Chondrocyte (in vitro differentiated cells): ENCODE measurements at regions not wholly inside any gene's neighbourhood (a gene's known extent, or its start where the extent isn't known, plus 50 kb on each side); places are given as distances from the start of the nearest gene placed in this dataset.

Experiments used
- DNase-seq: peaks from one replicate; pipeline ENCODE4 v3.0.0; 2021; ENCODE audit warnings: mixed read lengths, low spot score
- H3K27ac Mint-ChIP-seq: one replicate; pipeline ENCODE4 v1.8.0; 2021; ENCODE audit warnings: mild to moderate bottlenecking, moderate library complexity, mixed read lengths; ENCODE audit not compliant: unreplicated experiment
- H3K27me3 Mint-ChIP-seq: 2 replicates; pipeline ENCODE4 v1.8.0; 2021; ENCODE audit warnings: low read depth, mixed read lengths
- H3K36me3 Mint-ChIP-seq: 2 replicates; pipeline ENCODE4 v1.8.0; 2021; ENCODE audit warnings: low read depth, mixed read lengths
- H3K4me1 Mint-ChIP-seq: 2 replicates; pipeline ENCODE4 v1.8.0; 2021; ENCODE audit warnings: low read depth, mild to moderate bottlenecking, mixed read lengths
- H3K4me3 Mint-ChIP-seq: one replicate; pipeline ENCODE4 v1.8.0; 2021; ENCODE audit warnings: mild to moderate bottlenecking, moderate library complexity, mixed read lengths; ENCODE audit not compliant: unreplicated experiment
- H3K9me3 Mint-ChIP-seq: 2 replicates; pipeline ENCODE4 v1.8.0; 2021; ENCODE audit warnings: low read depth, mixed read lengths
- TF ChIP-seq, protein P1 (sequence below): fragments of 200-600 bp; sonication (generic); IDR thresholded peaks from 2 replicates; pipeline ENCODE4 v1.5.0; 2021; ENCODE audit warnings: antibody characterized with exemption, mild to moderate bottlenecking, moderate library complexity

DNA sequence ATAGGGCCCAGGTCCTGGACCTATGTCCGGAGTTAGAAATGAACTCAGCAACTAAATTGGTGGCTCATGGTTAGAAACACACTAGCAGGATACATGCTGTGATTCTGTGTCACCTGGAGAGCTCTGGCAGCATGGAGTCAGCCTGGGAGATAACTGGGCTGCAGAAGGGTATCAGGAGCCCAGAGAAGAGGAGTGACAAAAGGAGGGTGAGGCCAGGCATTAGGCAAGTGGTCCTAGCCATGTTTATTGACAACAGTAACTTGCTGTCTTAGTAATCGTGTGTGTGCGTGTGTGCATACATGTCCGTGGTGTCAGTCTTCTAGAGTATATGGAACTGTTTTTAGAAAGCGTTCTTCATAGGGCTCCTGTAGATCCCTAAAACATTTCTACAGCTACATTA is 157.5 kb upstream of the PHYHIPL start:
- Mint-ChIP-seq H3K4me1 (peaks cover 20% of the 10 kb centered on the region), H3K27ac (peak overlapping the region; percentile 71), H3K9me3 (peaks cover 2% of the 10 kb centered on the region), H3K36me3 (no peaks in the 10 kb centered on the region), H3K27me3 (no peaks in the 10 kb centered on the region), H3K4me3 (no peak overlapping the region)
- TF ChIP-seq, protein P1, sequence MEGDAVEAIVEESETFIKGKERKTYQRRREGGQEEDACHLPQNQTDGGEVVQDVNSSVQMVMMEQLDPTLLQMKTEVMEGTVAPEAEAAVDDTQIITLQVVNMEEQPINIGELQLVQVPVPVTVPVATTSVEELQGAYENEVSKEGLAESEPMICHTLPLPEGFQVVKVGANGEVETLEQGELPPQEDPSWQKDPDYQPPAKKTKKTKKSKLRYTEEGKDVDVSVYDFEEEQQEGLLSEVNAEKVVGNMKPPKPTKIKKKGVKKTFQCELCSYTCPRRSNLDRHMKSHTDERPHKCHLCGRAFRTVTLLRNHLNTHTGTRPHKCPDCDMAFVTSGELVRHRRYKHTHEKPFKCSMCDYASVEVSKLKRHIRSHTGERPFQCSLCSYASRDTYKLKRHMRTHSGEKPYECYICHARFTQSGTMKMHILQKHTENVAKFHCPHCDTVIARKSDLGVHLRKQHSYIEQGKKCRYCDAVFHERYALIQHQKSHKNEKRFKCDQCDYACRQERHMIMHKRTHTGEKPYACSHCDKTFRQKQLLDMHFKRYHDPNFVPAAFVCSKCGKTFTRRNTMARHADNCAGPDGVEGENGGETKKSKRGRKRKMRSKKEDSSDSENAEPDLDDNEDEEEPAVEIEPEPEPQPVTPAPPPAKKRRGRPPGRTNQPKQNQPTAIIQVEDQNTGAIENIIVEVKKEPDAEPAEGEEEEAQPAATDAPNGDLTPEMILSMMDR = no peak
- no peak for DNase-seq

DNA sequence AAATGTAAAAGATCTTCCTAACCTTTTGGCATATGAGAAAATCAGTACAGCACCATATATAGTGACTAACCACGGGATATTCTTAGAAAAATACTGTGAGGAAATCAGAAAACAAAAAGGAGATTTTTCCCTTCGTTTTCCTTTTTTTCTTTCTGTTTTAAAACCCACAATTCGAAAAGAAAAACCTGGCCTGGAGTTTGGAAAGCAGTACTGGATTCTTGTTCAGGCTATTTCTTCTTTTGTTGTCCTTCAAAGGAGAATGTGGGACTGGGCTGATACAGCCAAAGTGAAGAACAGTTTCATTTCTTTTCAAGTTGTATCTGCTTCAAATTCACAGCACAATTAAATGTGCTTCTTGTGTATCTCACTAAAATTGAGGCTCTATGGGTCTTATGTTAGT is 156.8 kb upstream of the PHYHIPL start:
- DNase-seq = no peak
- TF ChIP-seq, protein P1 = no peak
- Mint-ChIP-seq H3K27me3 (no peaks in the 10 kb centered on the region), H3K27ac (peak overlapping the region; percentile 71), H3K4me1 (peaks cover 20% of the 10 kb centered on the region), H3K4me3 (peak overlapping the region; percentile 27), H3K9me3 (peaks cover 2% of the 10 kb centered on the region), H3K36me3 (no peaks in the 10 kb centered on the region)

DNA sequence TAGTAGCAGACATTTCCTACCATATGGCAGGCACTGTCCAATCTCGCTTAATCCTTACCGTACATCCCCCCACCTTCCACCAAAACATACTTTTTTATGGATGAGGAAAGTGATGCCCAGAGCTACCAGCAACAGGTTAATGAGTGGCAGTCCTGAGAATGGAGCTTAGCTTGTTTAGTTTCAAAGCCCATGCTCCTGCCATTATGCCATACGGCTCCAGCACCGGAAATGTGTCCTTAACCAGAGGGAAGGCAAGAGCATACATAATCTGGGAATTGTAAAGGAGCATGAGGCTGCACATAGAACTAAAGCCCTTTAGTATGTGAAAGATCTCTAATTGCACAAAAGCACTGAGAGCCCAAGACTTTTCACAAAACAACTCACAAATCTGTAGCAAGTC is 155.9 kb upstream of the PHYHIPL start:
- Mint-ChIP-seq H3K4me1 (peaks cover 20% of the 10 kb centered on the region), H3K36me3 (no peaks in the 10 kb centered on the region), H3K27me3 (no peaks in the 10 kb centered on the region), H3K4me3 (no peak overlapping the region), H3K27ac (no peak overlapping the region), H3K9me3 (peaks cover 2% of the 10 kb centered on the region)
- DNase-seq = no peak
- TF ChIP-seq, protein P1 = no peak

DNA sequence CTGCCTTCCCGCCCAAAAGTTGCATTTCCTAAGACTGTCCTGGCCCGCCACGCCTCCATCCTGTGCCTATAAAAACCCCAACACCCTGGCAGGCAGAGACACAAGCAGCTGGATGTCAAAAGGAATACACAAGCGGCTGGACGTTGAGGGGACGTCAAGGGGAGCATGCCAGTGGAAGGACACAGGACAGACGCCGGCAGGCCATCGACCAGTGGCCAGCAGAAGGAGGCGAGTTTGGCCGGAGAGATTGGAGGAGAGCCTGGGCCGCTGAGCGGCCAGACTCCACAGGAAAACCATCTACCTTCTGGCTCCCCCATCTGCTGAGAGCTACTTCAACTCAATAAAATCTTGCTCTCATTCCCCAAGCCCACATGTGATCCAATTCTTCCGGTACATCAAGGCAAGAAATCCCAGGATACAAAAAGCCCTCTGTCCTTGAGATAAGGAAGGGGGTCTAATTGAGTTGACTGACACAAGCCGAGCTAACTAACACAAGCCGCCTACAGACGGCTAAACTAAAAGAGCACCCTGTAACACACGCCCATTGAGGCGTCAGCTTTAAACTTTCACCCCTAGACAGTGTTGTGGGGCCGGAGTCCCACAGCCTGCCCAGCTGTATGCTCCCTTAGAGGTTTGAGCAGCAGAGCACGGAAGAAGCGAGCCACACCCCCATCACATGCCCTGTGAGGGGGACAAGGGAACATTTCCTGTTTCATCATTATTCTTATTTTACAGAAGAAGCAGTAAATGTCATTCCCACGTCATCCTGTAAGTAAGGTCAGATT is 150.3 kb upstream of the PHYHIPL start:
- Mint-ChIP-seq H3K27me3 (no peaks in the 10 kb centered on the region), H3K9me3 (peaks cover 4% of the 10 kb centered on the region), H3K4me1 (peaks cover 10% of the 10 kb centered on the region), H3K27ac (no peak overlapping the region), H3K36me3 (no peaks in the 10 kb centered on the region), H3K4me3 (no peak overlapping the region)
- DNase-seq = no peak
- TF ChIP-seq, protein P1 = no peak

GRCh38 chr10:59027975-59028655 is 148.3 kb upstream of the PHYHIPL start:
- H3K4me1 Mint-ChIP-seq = peaks cover 10% of the 10 kb centered on the region
- no peak for DNase-seq
- H3K27ac Mint-ChIP-seq = peak overlapping the region; percentile 19
- TF ChIP-seq, protein P1 = no peak
- no peak overlapping the region for H3K4me3 Mint-ChIP-seq
- peaks cover 4% of the 10 kb centered on the region for H3K9me3 Mint-ChIP-seq
- H3K27me3 Mint-ChIP-seq = no peaks in the 10 kb centered on the region
- no peaks in the 10 kb centered on the region for H3K36me3 Mint-ChIP-seq
